ENCODE measurements at regions not wholly inside any gene's neighbourhood (a gene's known extent, or its start where the extent isn't known, plus 50 kb on each side); places are given as distances from the start of the nearest gene placed in this dataset.

GRCh38 chr5:3029396-3029795, 277.9 kb upstream of the IRX2 start (continued):
- no peak for TF ChIP-seq ATF3 (IDR thresholded peaks at IDR 0.05; ENCODE audit: insufficient read depth, low read depth, low read length)
- TF ChIP-seq JUND (IDR thresholded peaks at IDR 0.05; ENCODE audit: low read length) = no peak
